ENCODE measurements at regions not wholly inside any gene's neighbourhood (a gene's known extent, or its start where the extent isn't known, plus 50 kb on each side); places are given as distances from the start of the nearest gene placed in this dataset.

DNA sequence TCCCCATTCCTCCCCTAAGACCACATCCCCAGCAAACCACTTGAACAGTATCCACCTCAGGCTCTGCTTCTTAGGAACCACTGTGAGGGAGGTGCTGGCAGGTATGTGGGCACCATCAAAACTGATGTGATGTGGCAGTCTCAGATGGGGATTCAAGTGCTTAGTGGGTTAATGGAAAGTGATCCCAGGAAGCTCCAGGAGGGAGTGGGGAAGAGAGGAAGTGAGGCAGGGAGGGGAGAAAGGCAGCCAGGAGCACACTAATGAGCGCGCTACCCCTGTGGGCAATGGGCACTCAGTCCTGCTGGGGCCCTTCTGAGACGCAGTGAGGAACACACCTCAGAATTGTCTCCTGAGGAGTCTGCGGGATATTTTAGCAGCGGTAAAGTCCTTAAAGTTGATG, 263.1 kb upstream of the MOCS1 start:
- no peak overlapping the region for H3K4me3 Mint-ChIP-seq
- H3K9me3 Mint-ChIP-seq: peaks cover 43% of the 10 kb centered on the region
- TF ChIP-seq, protein P1, sequence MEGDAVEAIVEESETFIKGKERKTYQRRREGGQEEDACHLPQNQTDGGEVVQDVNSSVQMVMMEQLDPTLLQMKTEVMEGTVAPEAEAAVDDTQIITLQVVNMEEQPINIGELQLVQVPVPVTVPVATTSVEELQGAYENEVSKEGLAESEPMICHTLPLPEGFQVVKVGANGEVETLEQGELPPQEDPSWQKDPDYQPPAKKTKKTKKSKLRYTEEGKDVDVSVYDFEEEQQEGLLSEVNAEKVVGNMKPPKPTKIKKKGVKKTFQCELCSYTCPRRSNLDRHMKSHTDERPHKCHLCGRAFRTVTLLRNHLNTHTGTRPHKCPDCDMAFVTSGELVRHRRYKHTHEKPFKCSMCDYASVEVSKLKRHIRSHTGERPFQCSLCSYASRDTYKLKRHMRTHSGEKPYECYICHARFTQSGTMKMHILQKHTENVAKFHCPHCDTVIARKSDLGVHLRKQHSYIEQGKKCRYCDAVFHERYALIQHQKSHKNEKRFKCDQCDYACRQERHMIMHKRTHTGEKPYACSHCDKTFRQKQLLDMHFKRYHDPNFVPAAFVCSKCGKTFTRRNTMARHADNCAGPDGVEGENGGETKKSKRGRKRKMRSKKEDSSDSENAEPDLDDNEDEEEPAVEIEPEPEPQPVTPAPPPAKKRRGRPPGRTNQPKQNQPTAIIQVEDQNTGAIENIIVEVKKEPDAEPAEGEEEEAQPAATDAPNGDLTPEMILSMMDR (IDR thresholded peaks at IDR 0.05): no peak

DNA sequence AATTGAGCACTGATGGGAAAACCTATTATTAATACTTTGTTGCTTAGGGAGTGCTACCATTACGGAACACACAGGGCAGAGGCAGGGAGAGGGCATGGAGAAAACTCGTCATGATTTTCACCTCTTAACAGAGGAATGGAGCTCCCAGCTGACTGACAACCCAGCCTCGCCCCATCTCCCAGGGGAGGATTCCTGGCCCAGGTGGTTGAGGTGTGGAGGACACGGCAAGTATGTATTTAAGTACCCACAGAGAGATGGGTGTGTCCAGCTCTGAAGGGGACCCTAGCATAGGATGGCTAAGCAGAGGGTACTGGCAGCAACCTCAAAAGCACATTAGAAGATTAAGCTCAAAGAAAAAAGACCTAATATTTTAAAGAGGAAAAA, 261.9 kb upstream of the MOCS1 start:
- Mint-ChIP-seq H3K36me3 (ENCODE audit: low read depth) (no peaks in the 10 kb centered on the region; the same call in 1 of the 2 replicates), H3K27me3 (ENCODE audit: insufficient read depth) (no peaks in the 10 kb centered on the region), H3K4me1 (ENCODE audit: low read depth) (no peaks in the 10 kb centered on the region), H3K27ac (no peak overlapping the region), H3K9me3 (peaks cover 40% of the 10 kb centered on the region), H3K4me3 (no peak overlapping the region)
- TF ChIP-seq, protein P1 (IDR thresholded peaks at IDR 0.05): no peak
- DNase-seq: no peak

More for the DNA sequence above, 263.1 kb upstream of the MOCS1 start:
- no peaks in the 10 kb centered on the region for H3K4me1 Mint-ChIP-seq (ENCODE audit: low read depth)
- H3K36me3 Mint-ChIP-seq (ENCODE audit: low read depth): no peaks in the 10 kb centered on the region
- DNase-seq: no peak
- H3K27ac Mint-ChIP-seq: no peak overlapping the region
- H3K27me3 Mint-ChIP-seq (ENCODE audit: insufficient read depth): no peaks in the 10 kb centered on the region

DNA sequence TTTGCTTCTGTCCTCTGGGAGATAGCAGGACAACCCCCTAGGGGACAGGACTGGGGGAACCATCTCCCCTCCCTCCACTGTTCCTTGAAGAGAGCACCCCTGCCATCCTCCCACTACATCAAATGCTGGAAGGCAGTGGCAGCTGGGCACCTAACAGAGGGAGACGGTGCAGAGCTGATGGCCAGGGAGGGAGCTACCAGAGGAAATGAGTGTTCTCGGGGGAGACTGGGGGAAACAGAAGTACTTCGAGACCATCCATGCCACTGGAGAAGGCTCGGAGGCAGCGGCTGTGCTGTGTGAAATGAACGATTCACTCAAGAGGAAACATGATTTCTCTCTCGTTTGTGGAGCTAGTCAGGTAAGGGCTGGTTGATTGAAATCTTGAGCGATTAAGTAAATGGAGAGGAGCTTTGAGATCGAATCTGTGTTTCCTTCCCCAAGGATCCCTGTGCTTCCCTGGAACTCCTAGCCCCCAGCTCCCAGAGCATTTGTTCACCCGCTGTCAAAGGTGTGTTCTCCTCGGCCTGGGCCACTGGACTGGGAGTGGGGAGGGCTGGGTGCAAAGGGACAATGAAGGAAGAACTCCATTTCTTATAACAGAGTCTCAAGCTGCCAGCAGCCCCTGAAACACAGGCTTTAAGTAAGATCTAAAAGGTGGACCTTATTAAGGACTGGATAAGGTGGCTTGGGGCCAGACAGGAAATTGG, 261.3 kb upstream of the MOCS1 start:
- TF ChIP-seq, protein P1 (IDR thresholded peaks at IDR 0.05): no peak
- peaks cover 1% of the 10 kb centered on the region; the same call in 1 of the 2 replicates for H3K27me3 Mint-ChIP-seq (ENCODE audit: insufficient read depth)
- DNase-seq: no peak
- H3K27ac Mint-ChIP-seq: no peak overlapping the region
- peaks cover 5% of the 10 kb centered on the region for H3K36me3 Mint-ChIP-seq (ENCODE audit: low read depth)
- H3K4me1 Mint-ChIP-seq (ENCODE audit: low read depth): no peaks in the 10 kb centered on the region
- no peak overlapping the region for H3K4me3 Mint-ChIP-seq
- H3K9me3 Mint-ChIP-seq: peaks cover 40% of the 10 kb centered on the region

DNA sequence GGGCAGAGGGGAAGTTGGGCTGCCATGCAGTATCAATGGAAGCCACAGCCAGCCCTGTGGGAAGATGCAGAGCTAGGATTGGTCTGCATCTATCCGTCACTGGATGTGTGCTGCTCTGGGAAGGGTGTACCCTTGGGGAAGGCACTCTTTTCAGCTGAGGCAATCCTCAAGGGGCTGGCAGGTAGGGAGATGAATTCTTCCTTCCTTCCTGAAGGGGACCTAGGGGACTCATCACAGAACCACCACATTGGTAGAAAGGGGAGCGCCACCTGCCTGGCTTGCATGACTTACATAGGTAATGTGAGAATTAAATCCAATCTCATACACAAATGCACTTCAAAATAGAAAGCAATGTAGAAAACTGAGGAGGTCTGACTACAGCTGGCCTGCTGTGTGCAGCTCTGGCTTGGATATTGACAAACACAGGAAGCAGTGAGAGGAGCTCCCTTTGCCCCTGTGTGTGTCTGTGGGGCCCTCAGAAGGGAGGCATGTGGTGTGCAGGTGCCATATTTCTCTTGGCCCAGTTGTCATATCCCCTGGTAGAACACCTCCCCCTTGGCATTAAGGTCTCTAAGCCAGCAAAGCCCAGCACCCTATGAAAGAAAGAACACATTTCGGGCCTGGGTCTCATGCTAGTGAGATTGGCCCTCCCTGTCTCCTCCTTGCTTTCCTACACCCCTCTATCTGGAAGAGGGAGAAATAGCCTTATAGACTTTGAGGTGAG, 260.3 kb upstream of the MOCS1 start:
- no peaks in the 10 kb centered on the region for H3K4me1 Mint-ChIP-seq (ENCODE audit: low read depth)
- H3K4me3 Mint-ChIP-seq: no peak overlapping the region
- peaks cover 6% of the 10 kb centered on the region for H3K36me3 Mint-ChIP-seq (ENCODE audit: low read depth)
- DNase-seq: no peak
- TF ChIP-seq, protein P1 (IDR thresholded peaks at IDR 0.05): no peak
- peaks cover 45% of the 10 kb centered on the region for H3K9me3 Mint-ChIP-seq
- no peak overlapping the region for H3K27ac Mint-ChIP-seq
- peaks cover 1% of the 10 kb centered on the region; the same call in 1 of the 2 replicates for H3K27me3 Mint-ChIP-seq (ENCODE audit: insufficient read depth)

DNA sequence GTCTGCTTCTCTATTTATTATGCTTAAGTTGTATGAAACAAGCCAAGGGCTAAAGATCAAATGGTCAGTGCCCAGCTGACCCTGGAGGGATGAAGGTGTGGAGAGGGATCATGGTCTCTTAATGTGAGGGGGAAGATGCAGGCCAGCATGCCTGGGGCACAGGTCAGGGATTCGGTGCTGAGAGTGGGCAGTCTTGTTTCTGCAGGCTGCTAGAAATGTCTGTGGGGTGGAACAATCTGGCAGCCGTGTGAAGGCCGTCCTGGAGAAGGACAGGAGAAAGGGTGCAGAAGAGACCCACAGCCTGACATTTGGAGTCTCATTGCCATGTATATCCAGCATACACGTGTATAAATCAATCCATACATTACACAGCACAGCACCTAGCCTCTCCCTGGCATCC, 258.3 kb upstream of the MOCS1 start:
- Mint-ChIP-seq H3K27ac (no peak overlapping the region), H3K36me3 (ENCODE audit: low read depth) (peaks cover 6% of the 10 kb centered on the region), H3K4me3 (no peak overlapping the region), H3K4me1 (ENCODE audit: low read depth) (no peaks in the 10 kb centered on the region), H3K9me3 (peaks cover 63% of the 10 kb centered on the region), H3K27me3 (ENCODE audit: insufficient read depth) (peaks cover 1% of the 10 kb centered on the region; the same call in 1 of the 2 replicates)
- TF ChIP-seq, protein P1 (IDR thresholded peaks at IDR 0.05): no peak
- DNase-seq: no peak
